Uterus (tissue), 2 donors: ENCODE measurements at regions not wholly inside any gene's neighbourhood (a gene's known extent, or its start where the extent isn't known, plus 50 kb on each side); places are given as distances from the start of the nearest gene placed in this dataset.

Experiments
- CTCF ChIP-seq, 4 experiments: fragments of 200-600 bp in 2 of 4; fragments of 450-650 bp in 2 of 4; sonication (generic) in 2 of 4; IDR thresholded peaks; one replicate each; pipeline ENCODE4 v1.5.1; 2016 to 2019; ENCODE audit warnings: antibody characterized with exemption in 4 of 4, mild to moderate bottlenecking in 2 of 4, moderate library complexity in 1 of 4
- POLR2A ChIP-seq, 2 donors: fragments of 450-650 bp; IDR thresholded peaks; one replicate each; pipeline ENCODE4 v1.6.1; 2016; ENCODE audit warnings: antibody characterized with exemption in 2 of 2, mild to moderate bottlenecking in 1 of 2, moderate library complexity in 1 of 2

GRCh38 chr7:41870461-41871138, 167.7 kb upstream of the INHBA start:
- no peak for TF ChIP-seq POLR2A (IDR thresholded peaks at IDR 0.05)
- TF ChIP-seq CTCF (IDR thresholded peaks at IDR 0.05), result no peak
